H1 (cell line): ENCODE measurements at regions not wholly inside any gene's neighbourhood (a gene's known extent, or its start where the extent isn't known, plus 50 kb on each side); places are given as distances from the start of the nearest gene placed in this dataset.

Experiments used
- CTCF ChIA-PET: fragments of 300-600 bp; sonication (Branson Sonifier 250); formaldehyde crosslinking; loops from one replicate; lab custom pipeline; 2021; ENCODE audit not compliant: partially characterized antibody; lab: Charles Lee
- POLR2A ChIA-PET: fragments of 300-600 bp; sonication (Branson Sonifier 250); formaldehyde crosslinking; loops from one replicate; lab custom pipeline; 2021; ENCODE audit warnings: inconsistent platforms; ENCODE audit not compliant: partially characterized antibody; lab: Charles Lee
- DNase-seq, 2 experiments: peaks; one replicate each; pipeline versions ENCODE4 v3.0.0 to v3.0.0-alpha.2; 2010 to 2022; ENCODE audit warnings: low spot score in 2 of 2, low read depth in 1 of 2, mixed read lengths in 1 of 2
- FAIRE-seq: peaks from 2 replicates; lab custom pipeline; 2011; peaks lifted over from hg19 to GRCh38; lab: Jason Lieb, UNC
- H2AFZ ChIP-seq: 2 replicates; pipeline ENCODE4 v1.8.1; 2012; ENCODE audit warnings: low read length, inconsistent platforms
- H2AK5ac ChIP-seq: 2 replicates; pipeline ENCODE4 v1.6.1; 2013; ENCODE audit warnings: low read depth, low read length
- H2BK120ac ChIP-seq: replicated peaks from 2 replicates; pipeline ENCODE3; 2013; ENCODE audit warnings: low read depth, low read length, inconsistent platforms
- H2BK12ac ChIP-seq: 2 replicates; pipeline ENCODE4 v1.6.1; 2013; ENCODE audit warnings: low read depth, low read length
- H2BK15ac ChIP-seq: 2 replicates; pipeline ENCODE4 v1.6.1; 2013; ENCODE audit warnings: low read length
- H2BK20ac ChIP-seq: 2 replicates; pipeline ENCODE4 v1.6.1; 2013; ENCODE audit warnings: low read length
- H2BK5ac ChIP-seq: 2 replicates; pipeline ENCODE4 v1.6.1; 2013; ENCODE audit warnings: low read depth, low read length
- H3K14ac ChIP-seq: 2 replicates; pipeline ENCODE4 v1.6.1; 2013; ENCODE audit warnings: inconsistent platforms; ENCODE audit not compliant: insufficient read length
- H3K18ac ChIP-seq: 2 replicates; pipeline ENCODE4 v1.6.1; 2013; ENCODE audit warnings: low read length; ENCODE audit errors: extremely low read depth
- H3K23ac ChIP-seq: 2 replicates; pipeline ENCODE4 v1.6.1; 2013; ENCODE audit warnings: inconsistent platforms; ENCODE audit not compliant: insufficient read length
- H3K23me2 ChIP-seq: 2 replicates; pipeline ENCODE4 v1.6.1; 2013; ENCODE audit warnings: low read depth, low read length
- H3K27ac ChIP-seq: 2 replicates; pipeline ENCODE4 v1.6.1; 2011; ENCODE audit warnings: low read depth, low read length, inconsistent platforms
- H3K27me3 ChIP-seq, 4 experiments: replicated peaks in 1 of 4; 1 replicate in 1 of 4; 2 replicates in 3 of 4; pipeline versions ENCODE4 v1.6.1 to v1.8.1; 2011 to 2013; ENCODE audit warnings: low read length in 3 of 4, mild to moderate bottlenecking in 3 of 4, inconsistent platforms in 2 of 4, mixed read lengths in 2 of 4, moderate library complexity in 1 of 4; ENCODE audit not compliant: control insufficient read depth in 3 of 4, insufficient read depth in 3 of 4; ENCODE audit errors: extremely low read depth in 1 of 4
- H3K36me3 ChIP-seq, 4 experiments: 2 replicates each; pipeline versions ENCODE4 v1.6.1 to v1.8.1; 2011 to 2013; ENCODE audit warnings: mild to moderate bottlenecking in 4 of 4, low read length in 3 of 4, moderate library complexity in 2 of 4, control low read depth in 1 of 4, inconsistent platforms in 1 of 4; ENCODE audit not compliant: insufficient read depth in 4 of 4, control insufficient read depth in 2 of 4
- H3K4ac ChIP-seq: replicated peaks from 2 replicates; pipeline ENCODE3; 2013; ENCODE audit warnings: low read length, low read depth, mixed read lengths, inconsistent platforms; ENCODE audit not compliant: insufficient read length
- H3K4me1 ChIP-seq, 4 experiments: replicated peaks in 1 of 4; 1 replicate in 1 of 4; 2 replicates in 3 of 4; pipeline versions ENCODE4 v1.6.1 to v1.8.1; 2011 to 2013; ENCODE audit warnings: low read length in 3 of 4, inconsistent platforms in 2 of 4, mixed read lengths in 1 of 4; ENCODE audit not compliant: insufficient read depth in 4 of 4, control insufficient read depth in 3 of 4
- H3K4me2 ChIP-seq, 2 experiments: 2 replicates each; pipeline versions ENCODE4 v1.6.1 to v1.8.1; 2011 to 2013; ENCODE audit warnings: low read depth in 2 of 2, low read length in 2 of 2, control low read depth in 1 of 2, inconsistent platforms in 1 of 2, mild to moderate bottlenecking in 1 of 2; ENCODE audit not compliant: insufficient read depth in 1 of 2
- H3K4me3 ChIP-seq, 4 experiments: fragments of 200-600, 300-600 bp in 1 of 4; sonication (generic), shearing (Covaris generic), sonication (Bioruptor Twin) in 1 of 4; 2 replicates each; pipeline versions ENCODE4 v1.5.1 to v1.8.1; 2011 to 2016; ENCODE audit warnings: low read length in 4 of 4, low read depth in 3 of 4, control low read depth in 2 of 4, inconsistent platforms in 2 of 4, mild to moderate bottlenecking in 2 of 4, mixed read lengths in 1 of 4, moderate library complexity in 1 of 4; ENCODE audit not compliant: insufficient read depth in 2 of 4; ENCODE audit errors: extremely low read depth in 1 of 4
- H3K56ac ChIP-seq: replicated peaks from 2 replicates; pipeline ENCODE3; 2013; ENCODE audit warnings: low read depth, mild to moderate bottlenecking, mixed read lengths, low read length, inconsistent platforms; ENCODE audit not compliant: insufficient read length
- H3K79me1 ChIP-seq: 2 replicates; pipeline ENCODE4 v1.6.1; 2013; ENCODE audit warnings: low read depth, low read length, control low read depth
- H3K79me2 ChIP-seq, 2 experiments: 2 replicates each; pipeline versions ENCODE4 v1.6.1 to v1.8.1; 2012 to 2013; ENCODE audit warnings: low read length in 2 of 2, mild to moderate bottlenecking in 2 of 2, inconsistent platforms in 1 of 2; ENCODE audit not compliant: insufficient read depth in 2 of 2, control insufficient read depth in 1 of 2
- H3K9ac ChIP-seq, 4 experiments: replicated peaks in 1 of 4; 1 replicate in 1 of 4; 2 replicates in 3 of 4; pipeline versions ENCODE4 v1.6.1 to v1.8.1; 2011 to 2013; ENCODE audit warnings: low read depth in 3 of 4, low read length in 3 of 4, control low read depth in 2 of 4, mild to moderate bottlenecking in 2 of 4, moderate library complexity in 2 of 4, inconsistent platforms in 1 of 4; ENCODE audit errors: extremely low read depth in 1 of 4
- H3K9me3 ChIP-seq, 2 experiments: 2 replicates each; pipeline versions ENCODE4 v1.6.1 to v1.8.1; 2012 to 2013; ENCODE audit warnings: mild to moderate bottlenecking in 2 of 2, moderate library complexity in 2 of 2, control low read depth in 1 of 2, inconsistent platforms in 1 of 2, low read depth in 1 of 2, low read length in 1 of 2, mixed read lengths in 1 of 2; ENCODE audit not compliant: insufficient read depth in 2 of 2
- H4K20me1 ChIP-seq, 2 experiments: replicated peaks in 1 of 2; 2 replicates each; pipeline versions ENCODE3 to v1.8.1; 2011 to 2013; ENCODE audit warnings: inconsistent platforms in 2 of 2, low read length in 2 of 2, mild to moderate bottlenecking in 1 of 2; ENCODE audit not compliant: insufficient read depth in 2 of 2, control insufficient read depth in 1 of 2
- H4K5ac ChIP-seq: 2 replicates; pipeline ENCODE4 v1.6.1; 2013; ENCODE audit warnings: low read length, low read depth, mixed read lengths, inconsistent platforms; ENCODE audit not compliant: insufficient read length
- H4K8ac ChIP-seq: 2 replicates; pipeline ENCODE4 v1.8.0; 2013; ENCODE audit warnings: mild to moderate bottlenecking, moderate library complexity, low read length, inconsistent platforms; ENCODE audit not compliant: insufficient read depth; ENCODE audit errors: extremely low read depth
- H4K91ac ChIP-seq: replicated peaks from 2 replicates; pipeline ENCODE3; 2013; ENCODE audit warnings: low read length, mixed read lengths, inconsistent platforms; ENCODE audit not compliant: insufficient read length
- BCL11A ChIP-seq, 2 experiments: IDR thresholded peaks; one replicate each; pipeline ENCODE4 v1.6.1; 2011; ENCODE audit warnings: low read depth in 2 of 2, low read length in 2 of 2, mild to moderate bottlenecking in 2 of 2
- CTCF ChIP-seq, 3 experiments: IDR thresholded peaks; 1 replicate in 2 of 3; 2 replicates in 1 of 3; pipeline versions ENCODE4 v1.5.1 to v1.6.1; 2011; ENCODE audit warnings: low read length in 3 of 3, mild to moderate bottlenecking in 3 of 3, inconsistent platforms in 2 of 3, low read depth in 1 of 3, moderate library complexity in 1 of 3; ENCODE audit not compliant: insufficient read depth in 1 of 3; ENCODE audit errors: control extremely low read depth in 1 of 3
- E2F6 ChIP-seq: IDR thresholded peaks from 2 replicates; pipeline ENCODE4 v1.6.1; 2012; ENCODE audit warnings: inconsistent platforms
- EP300 ChIP-seq, 2 experiments: IDR thresholded peaks; 1 replicate in 1 of 2; 2 replicates in 1 of 2; pipeline ENCODE4 v1.6.1; 2011 to 2012; ENCODE audit warnings: low read depth in 2 of 2, low read length in 2 of 2, mild to moderate bottlenecking in 2 of 2, borderline replicate concordance in 1 of 2, inconsistent platforms in 1 of 2, moderate library complexity in 1 of 2
- EZH2 ChIP-seq: fragments of 200-600 bp; sonication (generic); IDR thresholded peaks from 2 replicates; pipeline ENCODE4 v1.7.1; 2012; ENCODE audit warnings: low read depth, mild to moderate bottlenecking, moderate library complexity, low read length, inconsistent platforms; ENCODE audit not compliant: severe bottlenecking
- RNF2 ChIP-seq: fragments of 200-900, 300-1000 bp; sonication (generic); IDR thresholded peaks from 2 replicates; pipeline ENCODE4 v1.7.1; 2016; ENCODE audit warnings: borderline replicate concordance, low read depth, mild to moderate bottlenecking, antibody characterized with exemption, low read length; ENCODE audit not compliant: poor library complexity, severe bottlenecking; ENCODE audit errors: missing control alignments
- SAP30 ChIP-seq: fragments of 300-600 bp; sonication (generic); IDR thresholded peaks from 2 replicates; pipeline ENCODE4 v1.7.1; 2012; ENCODE audit warnings: low read length, moderate library complexity, mild to moderate bottlenecking, inconsistent platforms; ENCODE audit not compliant: insufficient read depth, insufficient replicate concordance
- TCF12 ChIP-seq: IDR thresholded peaks from 2 replicates; pipeline ENCODE4 v1.6.1; 2011; ENCODE audit warnings: low read depth, mild to moderate bottlenecking, low read length
- TEAD4 ChIP-seq: IDR thresholded peaks from 2 replicates; pipeline ENCODE4 v1.6.1; 2012; ENCODE audit warnings: low read depth, low read length, inconsistent platforms, mixed read lengths
- WGBS, 2 experiments: shearing (Covaris generic) in 1 of 2; methylation state at CpG; one replicate each; pipeline versions ENCODE4 v1.1.6 to v1.1.7; 2013 to 2015; ENCODE audit warnings: low lambda C conversion rate in 2 of 2, mixed read lengths in 2 of 2, inconsistent platforms in 1 of 2, low coverage in 1 of 2, missing lambda C conversion rate in 1 of 2; ENCODE audit not compliant: insufficient replicate concordance in 2 of 2, insufficient coverage in 1 of 2, insufficient read length in 1 of 2; ENCODE audit errors: extremely low coverage in 1 of 2, missing lambda C conversion rate in 1 of 2; 5-methylcytosine and 5-hydroxymethylcytosine counted together

GRCh38 chr7:17421941-17422340 lies 123.5 kb downstream of the AHR start:
- Histone ChIP-seq H3K14ac (no peak overlapping the region), H3K23me2 (no peaks in the 10 kb centered on the region), H2AK5ac (no peak overlapping the region), H3K79me1 (no peaks in the 10 kb centered on the region), H2BK20ac (no peak overlapping the region), H3K27me3 (no peaks in the 10 kb centered on the region), H3K4me1 (peaks cover 0 to 7% (median 1%) of the 10 kb centered on the region in 4 experiments; a peak in 2 of 7 replicates), H2BK12ac (no peak overlapping the region), H4K5ac (no peak overlapping the region), H3K56ac (no peak overlapping the region), H3K9ac (no peak overlapping the region), H3K23ac (no peak overlapping the region), H3K36me3 (no peaks in the 10 kb centered on the region), H2BK120ac (no peak overlapping the region), H3K9me3 (no peaks in the 10 kb centered on the region), H2BK5ac (no peak overlapping the region), H2BK15ac (no peak overlapping the region), H3K4me3 (no peak overlapping the region), H3K4ac (no peak overlapping the region), H3K18ac (no peak overlapping the region), H4K8ac (no peak overlapping the region), H4K20me1 (no peaks in the 10 kb centered on the region), H3K27ac (no peak overlapping the region), H2AFZ (no peak overlapping the region), H4K91ac (no peak overlapping the region)
- POLR2A ChIA-PET, result no interaction called here
- FAIRE-seq (no peak), DNase-seq (no peak)
- CTCF ChIA-PET, result interaction anchor here (1.4 kb wide), 1 partner anchor 412 kb away, joined by 3 read pairs; no protein-coding TSS in a partner anchor
- no peak for TF ChIP-seq TEAD4
- TF ChIP-seq EP300 (IDR thresholded peaks at IDR 0.05; ENCODE audit: borderline replicate concordance in 1 of 2, low read depth in 2 of 2, low read length in 2 of 2), result no peak
- TF ChIP-seq TCF12, result no peak
- no peak for TF ChIP-seq EZH2
- no peak for TF ChIP-seq BCL11A (IDR thresholded peaks at IDR 0.05; ENCODE audit: low read depth in 2 of 2, low read length in 2 of 2)
- TF ChIP-seq SAP30, result no peak
- no peak for TF ChIP-seq E2F6
- TF ChIP-seq RNF2, result no peak
- TF ChIP-seq CTCF (IDR thresholded peaks at IDR 0.05; ENCODE audit: control extremely low read depth in 1 of 3, insufficient read depth in 1 of 3, low read depth in 1 of 3, low read length in 3 of 3), result no peak
- TF ChIP-seq, all 59 proteins: peak for 0
- Histone ChIP-seq H3K4me2 (no peak overlapping the region), H3K79me2 (no peaks in the 10 kb centered on the region)
- WGBS, 2 experiments, result 89% methylated on average over 4 of the region's 4 CpGs; no CpG with 5 or more reads in 1 of the 2 experiments
